NT2/D1 (cell line): ENCODE measurements at regions not wholly inside any gene's neighbourhood (a gene's known extent, or its start where the extent isn't known, plus 50 kb on each side); places are given as distances from the start of the nearest gene placed in this dataset.

Experiments
- DNase-seq: peaks from one replicate; pipeline ENCODE4 v3.0.0-alpha.2; 2011; ENCODE audit warnings: low read depth, low spot score
- H3K27me3 ChIP-seq: 2 replicates; pipeline ENCODE4 v1.6.0; 2011; ENCODE audit warnings: mild to moderate bottlenecking; ENCODE audit not compliant: insufficient read length, insufficient read depth
- H3K36me3 ChIP-seq: 2 replicates; pipeline ENCODE4 v1.6.1; 2011; ENCODE audit warnings: mild to moderate bottlenecking, low read length, mixed read lengths; ENCODE audit not compliant: insufficient read depth, insufficient read length
- H3K4me1 ChIP-seq: 2 replicates; pipeline ENCODE4 v1.5.1; 2011; ENCODE audit not compliant: insufficient read depth, insufficient read length
- H3K4me3 ChIP-seq: 2 replicates; pipeline ENCODE4 v1.5.1; 2011; ENCODE audit warnings: low read depth; ENCODE audit not compliant: insufficient read length
- H3K9ac ChIP-seq: 2 replicates; pipeline ENCODE4 v1.6.0; 2011; ENCODE audit warnings: low read depth; ENCODE audit not compliant: insufficient read length
- H3K9me3 ChIP-seq: 2 replicates; pipeline ENCODE4 v1.5.1; 2011; ENCODE audit warnings: mild to moderate bottlenecking, low read length; ENCODE audit not compliant: insufficient read depth
- SUZ12 ChIP-seq: IDR thresholded peaks from 2 replicates; pipeline ENCODE4 v1.6.1; 2011; ENCODE audit not compliant: insufficient read length, insufficient read depth; ENCODE audit errors: extremely low read depth
- YY1 ChIP-seq: IDR thresholded peaks from 2 replicates; pipeline ENCODE4 v1.6.1; 2011; ENCODE audit not compliant: insufficient read length, insufficient read depth
- ZNF274 ChIP-seq: IDR thresholded peaks from 2 replicates; pipeline ENCODE4 v1.6.1; 2011; ENCODE audit warnings: mild to moderate bottlenecking, low read depth, low read length

DNA sequence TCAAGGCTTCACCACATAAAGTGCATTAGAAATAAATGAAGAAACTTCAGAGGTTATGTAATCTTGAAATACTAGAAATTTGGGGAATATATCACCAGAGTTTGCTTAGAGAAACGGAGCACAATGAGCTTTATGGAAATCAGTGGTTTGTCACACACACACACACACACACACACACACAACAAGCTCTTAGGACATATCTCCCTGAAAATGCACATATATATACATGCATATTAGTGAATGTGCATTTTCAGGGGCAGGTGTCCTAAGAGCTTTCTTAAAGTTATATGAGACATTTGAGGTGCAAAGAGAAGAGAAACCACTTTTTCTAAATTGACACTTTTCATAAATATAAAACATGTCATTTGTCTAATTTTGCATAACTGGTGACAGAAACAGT, 93.7 kb upstream of the CARD18 start:
- Histone ChIP-seq H3K9ac (no peak overlapping the region), H3K36me3 (no peaks in the 10 kb centered on the region), H3K4me3 (no peak overlapping the region), H3K27me3 (no peaks in the 10 kb centered on the region), H3K4me1 (no peaks in the 10 kb centered on the region), H3K9me3 (no peaks in the 10 kb centered on the region)
- DNase-seq = no peak
- no peak for TF ChIP-seq SUZ12
- TF ChIP-seq YY1 = no peak
- no peak for TF ChIP-seq ZNF274

DNA sequence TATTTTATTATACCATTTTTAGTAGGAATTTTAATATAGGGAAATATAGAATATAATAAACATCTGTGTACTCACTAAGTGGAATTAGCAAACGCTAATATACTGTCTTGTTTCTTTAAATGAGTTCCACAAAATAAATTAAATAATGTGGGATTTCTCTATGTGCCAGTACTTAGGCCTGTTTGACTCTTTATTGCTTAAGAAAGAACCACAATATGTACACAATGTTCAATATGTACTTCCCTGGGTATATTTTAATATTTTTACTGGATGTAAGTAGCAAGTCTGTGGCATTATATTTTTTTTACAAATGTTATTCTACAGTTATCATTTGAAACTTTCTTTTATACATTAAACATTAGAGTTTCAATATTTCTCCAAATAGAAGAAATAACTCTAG, 92.5 kb upstream of the CARD18 start:
- H3K36me3 ChIP-seq = no peaks in the 10 kb centered on the region
- no peak overlapping the region for H3K4me3 ChIP-seq
- no peak overlapping the region for H3K9ac ChIP-seq
- no peaks in the 10 kb centered on the region for H3K4me1 ChIP-seq
- TF ChIP-seq ZNF274 = no peak
- no peak for TF ChIP-seq YY1
- no peak for TF ChIP-seq SUZ12
- H3K27me3 ChIP-seq = no peaks in the 10 kb centered on the region
- H3K9me3 ChIP-seq = no peaks in the 10 kb centered on the region
- no peak for DNase-seq

DNA sequence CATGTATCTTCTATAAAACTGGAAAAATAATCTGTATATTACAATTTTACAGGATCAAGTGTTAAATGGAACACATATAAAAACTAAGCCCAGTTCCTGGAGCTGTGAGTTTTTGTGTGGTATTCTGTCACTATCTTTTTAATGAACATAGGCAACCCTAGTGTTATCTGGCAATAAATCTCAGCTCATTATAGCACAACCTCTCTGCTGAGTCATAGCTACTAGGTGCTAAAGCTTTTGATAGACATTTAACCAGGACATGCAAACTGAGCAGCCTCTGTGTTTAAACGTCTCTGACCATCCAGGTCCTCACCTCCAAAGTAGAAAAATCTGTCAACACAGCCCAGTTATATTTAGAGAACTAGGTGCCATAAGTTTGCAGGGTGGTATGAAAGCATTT, 91.0 kb upstream of the CARD18 start:
- TF ChIP-seq YY1 (no peak), SUZ12 (no peak), ZNF274 (no peak)

DNA sequence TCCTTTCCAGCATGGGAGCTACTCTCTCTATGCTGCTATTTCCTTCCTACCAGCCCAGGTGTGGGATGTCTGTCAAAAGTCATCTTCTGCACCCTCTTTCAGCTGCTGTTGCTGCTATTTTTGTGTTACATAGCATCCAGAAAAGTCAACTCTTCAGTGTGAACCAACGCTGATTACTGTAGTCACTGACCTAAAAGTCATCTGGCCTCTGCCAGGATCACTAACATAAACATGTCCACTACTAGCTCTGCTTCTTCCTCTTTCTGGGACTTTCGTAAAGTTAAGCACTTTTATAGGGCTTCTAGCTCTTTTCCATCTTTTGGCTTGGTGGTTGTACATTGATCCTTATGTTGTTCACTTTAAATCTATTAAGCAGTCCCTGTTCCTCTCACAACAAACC, 90.2 kb upstream of the CARD18 start:
- Histone ChIP-seq H3K36me3 (no peaks in the 10 kb centered on the region), H3K9ac (no peak overlapping the region), H3K4me3 (no peak overlapping the region), H3K4me1 (no peaks in the 10 kb centered on the region), H3K9me3 (no peaks in the 10 kb centered on the region), H3K27me3 (no peaks in the 10 kb centered on the region)
- no peak for DNase-seq
- no peak for TF ChIP-seq YY1
- no peak for TF ChIP-seq ZNF274
- TF ChIP-seq SUZ12 = no peak

More for the DNA sequence above, 91.0 kb upstream of the CARD18 start:
- Histone ChIP-seq H3K9ac (no peak overlapping the region), H3K27me3 (no peaks in the 10 kb centered on the region), H3K9me3 (no peaks in the 10 kb centered on the region), H3K4me1 (no peaks in the 10 kb centered on the region), H3K4me3 (no peak overlapping the region), H3K36me3 (no peaks in the 10 kb centered on the region)
- DNase-seq = no peak

DNA sequence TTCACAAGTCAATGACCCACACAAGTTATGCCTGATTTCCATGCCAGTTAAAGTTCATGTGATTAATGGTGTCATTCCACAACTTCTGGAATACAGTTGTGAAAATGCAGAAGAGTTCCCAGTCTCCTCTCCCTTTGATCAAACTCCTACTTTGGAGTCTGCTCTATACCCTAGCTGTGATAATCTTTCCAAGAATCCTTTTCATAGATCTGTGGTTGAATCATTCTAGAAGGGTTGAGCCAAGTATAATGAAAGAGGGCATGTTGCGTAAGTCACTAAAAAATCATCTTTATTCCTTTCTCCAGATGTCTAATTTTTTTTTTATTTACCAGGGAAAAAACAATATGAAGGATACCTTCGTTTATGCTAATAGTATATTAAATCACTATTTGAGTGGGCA, 89.7 kb upstream of the CARD18 start:
- H3K9ac ChIP-seq = no peak overlapping the region
- no peaks in the 10 kb centered on the region for H3K27me3 ChIP-seq
- TF ChIP-seq YY1 (no peak), ZNF274 (no peak), SUZ12 (no peak)
- no peaks in the 10 kb centered on the region for H3K36me3 ChIP-seq
- H3K9me3 ChIP-seq = no peaks in the 10 kb centered on the region
- no peak for DNase-seq
- no peak overlapping the region for H3K4me3 ChIP-seq
- no peaks in the 10 kb centered on the region for H3K4me1 ChIP-seq

DNA sequence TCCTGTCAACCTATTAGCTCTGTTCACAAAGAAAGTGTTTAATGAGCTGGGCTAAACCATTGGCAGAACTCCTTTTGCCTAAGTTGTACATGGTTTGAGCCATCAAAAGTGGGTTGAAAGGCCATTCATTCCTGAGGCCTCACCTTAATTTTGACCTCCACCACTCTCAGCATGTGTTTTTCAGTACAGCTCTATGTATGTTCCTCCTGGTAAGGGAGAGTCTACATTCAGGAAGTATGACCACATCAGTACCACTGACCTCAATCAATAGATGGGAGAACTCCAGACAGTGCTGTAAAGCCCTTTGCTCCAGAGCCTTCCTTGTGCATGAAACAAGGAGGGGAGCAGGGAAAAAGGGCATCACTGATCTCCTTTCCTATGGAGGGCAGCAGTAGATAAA, 87.8 kb upstream of the CARD18 start:
- no peak for DNase-seq

DNA sequence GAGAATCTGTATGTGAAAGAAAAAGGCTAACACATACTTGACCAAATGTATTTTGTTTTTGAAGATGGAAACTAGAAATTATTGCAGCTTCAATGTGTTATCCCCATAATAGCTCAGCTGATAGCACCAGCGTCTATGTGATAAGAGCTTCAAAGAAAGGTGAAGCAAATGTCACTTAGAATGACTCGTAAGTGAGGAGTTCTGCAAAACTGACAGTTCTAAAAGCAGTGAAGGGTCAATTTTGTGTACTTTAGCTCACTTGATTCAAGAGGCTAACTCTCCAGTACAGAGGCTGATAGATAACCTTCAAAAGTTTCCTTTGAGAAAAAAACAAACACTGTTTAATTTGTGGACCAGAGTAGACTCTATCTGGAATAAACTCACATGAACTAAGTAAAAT, 87.2 kb upstream of the CARD18 start:
- no peaks in the 10 kb centered on the region for H3K36me3 ChIP-seq
- H3K9me3 ChIP-seq = no peaks in the 10 kb centered on the region
- H3K27me3 ChIP-seq = no peaks in the 10 kb centered on the region
- H3K9ac ChIP-seq = no peak overlapping the region
- H3K4me3 ChIP-seq = no peak overlapping the region
- no peak for DNase-seq
- no peaks in the 10 kb centered on the region for H3K4me1 ChIP-seq
- TF ChIP-seq YY1 (no peak), ZNF274 (no peak), SUZ12 (no peak)

More for the DNA sequence above, 87.8 kb upstream of the CARD18 start:
- H3K4me3 ChIP-seq = no peak overlapping the region
- no peaks in the 10 kb centered on the region for H3K4me1 ChIP-seq
- TF ChIP-seq ZNF274 = no peak
- no peak for TF ChIP-seq YY1
- TF ChIP-seq SUZ12 = no peak
- H3K36me3 ChIP-seq = no peaks in the 10 kb centered on the region
- no peaks in the 10 kb centered on the region for H3K27me3 ChIP-seq
- no peak overlapping the region for H3K9ac ChIP-seq
- no peaks in the 10 kb centered on the region for H3K9me3 ChIP-seq

DNA sequence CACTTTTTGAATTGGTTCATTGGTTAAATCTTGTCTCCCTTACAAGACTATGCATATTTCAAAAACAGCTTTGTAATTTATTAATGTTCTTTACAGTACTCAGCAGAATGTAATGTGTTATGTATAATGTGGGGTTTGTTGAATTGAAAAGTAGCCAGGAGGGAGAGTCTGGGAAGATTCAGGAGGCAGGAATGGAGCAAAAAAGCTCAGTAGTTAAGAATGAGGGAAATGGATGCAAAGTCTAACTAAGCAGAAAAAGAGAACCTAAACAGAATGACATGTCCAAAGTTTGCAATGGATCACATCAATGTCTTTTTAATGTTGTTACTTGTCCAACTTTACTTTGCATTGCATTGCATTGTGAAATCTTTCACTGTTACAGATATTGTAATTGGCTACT, 86.5 kb upstream of the CARD18 start:
- Histone ChIP-seq H3K27me3 (no peaks in the 10 kb centered on the region), H3K9ac (no peak overlapping the region), H3K4me3 (no peak overlapping the region), H3K36me3 (no peaks in the 10 kb centered on the region), H3K4me1 (no peaks in the 10 kb centered on the region), H3K9me3 (no peaks in the 10 kb centered on the region)
- TF ChIP-seq SUZ12 (no peak), YY1 (no peak), ZNF274 (no peak)
- no peak for DNase-seq
